HG03442 (cell line): ENCODE measurements at regions not wholly inside any gene's neighbourhood (a gene's known extent, or its start where the extent isn't known, plus 50 kb on each side); places are given as distances from the start of the nearest gene placed in this dataset.
"Not testable (repeated sequence)": the region's sequence is repeated elsewhere in the genome, so short reads cannot be mapped to it uniquely, and the experiment has no call there.

Source experiments
- ATAC-seq: cut with Tn5 transposase; IDR thresholded peaks from one replicate; pipeline ENCODE4 v1.9.1; 2021; ENCODE audit warnings: mild to moderate bottlenecking, moderate library complexity; ENCODE audit not compliant: unreplicated experiment

- ATAC-seq: no peak
Measured at GRCh38 chr4:148692242-148692641, 250.0 kb upstream of the NR3C2 start.

GRCh38 chr4:148686449-148686848, 244.2 kb upstream of the NR3C2 start:
- ATAC-seq: no peak

- no peak for ATAC-seq
Measured at GRCh38 chr4:148684638-148685037, 242.4 kb upstream of the NR3C2 start.

- no peak for ATAC-seq
Measured at GRCh38 chr4:148680884-148681283, 238.7 kb upstream of the NR3C2 start.

GRCh38 chr4:148676344-148676743, 234.1 kb upstream of the NR3C2 start:
- no peak for ATAC-seq

- no peak for ATAC-seq
Measured at GRCh38 chr4:148674876-148675275, 232.7 kb upstream of the NR3C2 start.

GRCh38 chr4:148664636-148665035, 222.4 kb upstream of the NR3C2 start:
- no peak for ATAC-seq

GRCh38 chr4:148654131-148654530, 211.9 kb upstream of the NR3C2 start:
- no peak for ATAC-seq

GRCh38 chr4:148653681-148654080, 211.5 kb upstream of the NR3C2 start:
- ATAC-seq: no peak

GRCh38 chr4:148651991-148652390, 209.8 kb upstream of the NR3C2 start:
- no peak for ATAC-seq

GRCh38 chr4:148649652-148650331, 207.6 kb upstream of the NR3C2 start:
- no peak for ATAC-seq

GRCh38 chr4:148643851-148644250, 201.6 kb upstream of the NR3C2 start:
- no peak for ATAC-seq

GRCh38 chr4:148642907-148643306, 200.7 kb upstream of the NR3C2 start:
- no peak for ATAC-seq

GRCh38 chr4:148638079-148638478, 195.9 kb upstream of the NR3C2 start:
- ATAC-seq: not testable (repeated sequence)

GRCh38 chr4:148637453-148637852, 195.2 kb upstream of the NR3C2 start:
- not testable (repeated sequence) for ATAC-seq

GRCh38 chr4:148634476-148634875, 192.3 kb upstream of the NR3C2 start:
- ATAC-seq: no peak

GRCh38 chr4:148633720-148634119, 191.5 kb upstream of the NR3C2 start:
- no peak for ATAC-seq

GRCh38 chr4:148632476-148632875, 190.3 kb upstream of the NR3C2 start:
- ATAC-seq: no peak

GRCh38 chr4:148630051-148630450, 187.8 kb upstream of the NR3C2 start:
- no peak for ATAC-seq

GRCh38 chr4:148618856-148619255, 176.6 kb upstream of the NR3C2 start:
- no peak for ATAC-seq

GRCh38 chr4:148608968-148609367, 166.8 kb upstream of the NR3C2 start:
- ATAC-seq: no peak

- ATAC-seq: not testable (repeated sequence)
Measured at GRCh38 chr4:148598418-148599207, 156.4 kb upstream of the NR3C2 start.
